Uterus (tissue), 2 donors: ENCODE measurements at regions not wholly inside any gene's neighbourhood (a gene's known extent, or its start where the extent isn't known, plus 50 kb on each side); places are given as distances from the start of the nearest gene placed in this dataset.

Experiments
- POLR2A ChIP-seq, 2 donors: fragments of 450-650 bp; IDR thresholded peaks; one replicate each; pipeline ENCODE4 v1.6.1; 2016; ENCODE audit warnings: antibody characterized with exemption in 2 of 2, mild to moderate bottlenecking in 1 of 2, moderate library complexity in 1 of 2
- TF ChIP-seq, protein P1 (sequence below), 4 experiments: fragments of 200-600 bp in 2 of 4; fragments of 450-650 bp in 2 of 4; sonication (generic) in 2 of 4; IDR thresholded peaks; one replicate each; pipeline ENCODE4 v1.5.1; 2016 to 2019; ENCODE audit warnings: antibody characterized with exemption in 4 of 4, mild to moderate bottlenecking in 2 of 4, moderate library complexity in 1 of 4

DNA sequence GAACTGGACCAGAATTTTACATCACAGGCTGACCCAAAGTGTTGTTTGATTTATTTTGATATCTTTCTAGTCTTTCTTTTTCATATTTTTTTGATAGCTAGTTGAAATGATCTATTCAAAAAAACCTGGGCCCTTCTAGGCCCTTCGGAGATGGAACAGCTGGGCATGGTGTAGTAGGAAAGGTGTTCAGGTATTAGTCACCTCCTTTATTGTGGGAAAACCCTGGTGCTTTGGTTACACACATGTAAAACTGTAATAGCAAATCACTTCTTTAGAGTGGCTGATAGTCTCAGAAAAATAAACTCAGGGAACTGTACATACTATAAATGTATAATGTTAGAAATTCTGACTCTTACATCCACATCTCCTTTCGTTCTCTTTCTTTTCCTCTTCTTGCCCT is 234.5 kb downstream of the PLA2G4A start:
- TF ChIP-seq, protein P1, sequence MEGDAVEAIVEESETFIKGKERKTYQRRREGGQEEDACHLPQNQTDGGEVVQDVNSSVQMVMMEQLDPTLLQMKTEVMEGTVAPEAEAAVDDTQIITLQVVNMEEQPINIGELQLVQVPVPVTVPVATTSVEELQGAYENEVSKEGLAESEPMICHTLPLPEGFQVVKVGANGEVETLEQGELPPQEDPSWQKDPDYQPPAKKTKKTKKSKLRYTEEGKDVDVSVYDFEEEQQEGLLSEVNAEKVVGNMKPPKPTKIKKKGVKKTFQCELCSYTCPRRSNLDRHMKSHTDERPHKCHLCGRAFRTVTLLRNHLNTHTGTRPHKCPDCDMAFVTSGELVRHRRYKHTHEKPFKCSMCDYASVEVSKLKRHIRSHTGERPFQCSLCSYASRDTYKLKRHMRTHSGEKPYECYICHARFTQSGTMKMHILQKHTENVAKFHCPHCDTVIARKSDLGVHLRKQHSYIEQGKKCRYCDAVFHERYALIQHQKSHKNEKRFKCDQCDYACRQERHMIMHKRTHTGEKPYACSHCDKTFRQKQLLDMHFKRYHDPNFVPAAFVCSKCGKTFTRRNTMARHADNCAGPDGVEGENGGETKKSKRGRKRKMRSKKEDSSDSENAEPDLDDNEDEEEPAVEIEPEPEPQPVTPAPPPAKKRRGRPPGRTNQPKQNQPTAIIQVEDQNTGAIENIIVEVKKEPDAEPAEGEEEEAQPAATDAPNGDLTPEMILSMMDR (IDR thresholded peaks at IDR 0.05), result no peak
- no peak for TF ChIP-seq POLR2A (IDR thresholded peaks at IDR 0.05)
